Astrocyte (in vitro differentiated cells and primary cell): ENCODE measurements at regions not wholly inside any gene's neighbourhood (a gene's known extent, or its start where the extent isn't known, plus 50 kb on each side); places are given as distances from the start of the nearest gene placed in this dataset.

ENCODE experiments used
- DNase-seq: peaks from one replicate; pipeline ENCODE4 v3.0.0-alpha.2; 2010; ENCODE audit warnings: low read depth
- FAIRE-seq: peaks from 2 replicates; lab custom pipeline; 2011; peaks lifted over from hg19 to GRCh38; lab: Jason Lieb, UNC
- H2AFZ ChIP-seq: 2 replicates; pipeline ENCODE4 v1.6.0; 2012; ENCODE audit warnings: low read depth, low read length, inconsistent platforms
- H3K27ac ChIP-seq: 2 replicates; pipeline ENCODE4 v1.5.1; 2011; ENCODE audit warnings: low read depth, low read length, inconsistent platforms
- H3K27me3 ChIP-seq: 2 replicates; pipeline ENCODE4 v1.6.0; 2011; ENCODE audit warnings: low read length, inconsistent platforms; ENCODE audit not compliant: insufficient read depth
- H3K36me3 ChIP-seq: 2 replicates; pipeline ENCODE4 v1.5.1; 2011; ENCODE audit warnings: low read length, inconsistent platforms; ENCODE audit not compliant: insufficient read depth
- H3K4me1 ChIP-seq: 2 replicates; pipeline ENCODE4 v1.5.1; 2011; ENCODE audit warnings: low read length, inconsistent platforms; ENCODE audit not compliant: insufficient read depth
- H3K4me2 ChIP-seq: 2 replicates; pipeline ENCODE4 v1.6.0; 2012; ENCODE audit warnings: low read length, inconsistent platforms
- H3K4me3 ChIP-seq: 2 replicates; pipeline ENCODE4 v1.5.1; 2011; ENCODE audit warnings: low read depth, mild to moderate bottlenecking, low read length, inconsistent platforms; ENCODE audit not compliant: insufficient read depth
- H3K79me2 ChIP-seq: 2 replicates; pipeline ENCODE4 v1.6.0; 2012; ENCODE audit warnings: mild to moderate bottlenecking, low read length, inconsistent platforms; ENCODE audit not compliant: insufficient read depth
- H3K9ac ChIP-seq: 2 replicates; pipeline ENCODE4 v1.6.0; 2012; ENCODE audit warnings: mild to moderate bottlenecking, low read length, inconsistent platforms
- H3K9me3 ChIP-seq: 2 replicates; pipeline ENCODE4 v1.5.1; 2012; ENCODE audit warnings: low read depth, mild to moderate bottlenecking, low read length, inconsistent platforms; ENCODE audit not compliant: insufficient read depth
- H4K20me1 ChIP-seq: 2 replicates; pipeline ENCODE4 v1.6.0; 2012; ENCODE audit warnings: low read length, inconsistent platforms; ENCODE audit not compliant: insufficient read depth
- H3K27ac Mint-ChIP-seq: one replicate; pipeline ENCODE4 v1.8.0; 2021; ENCODE audit warnings: mild to moderate bottlenecking, mixed read lengths; ENCODE audit not compliant: unreplicated experiment
- H3K27me3 Mint-ChIP-seq: one replicate; pipeline ENCODE4 v1.8.0; 2021; ENCODE audit warnings: low read depth, mixed read lengths; ENCODE audit not compliant: unreplicated experiment
- H3K36me3 Mint-ChIP-seq: one replicate; pipeline ENCODE4 v1.8.0; 2021; ENCODE audit warnings: low read depth, mixed read lengths; ENCODE audit not compliant: unreplicated experiment
- H3K4me1 Mint-ChIP-seq: one replicate; pipeline ENCODE4 v1.8.0; 2021; ENCODE audit warnings: low read depth, mixed read lengths; ENCODE audit not compliant: unreplicated experiment
- H3K4me3 Mint-ChIP-seq: one replicate; pipeline ENCODE4 v1.8.0; 2021; ENCODE audit warnings: mild to moderate bottlenecking, moderate library complexity, mixed read lengths; ENCODE audit not compliant: unreplicated experiment
- H3K9me3 Mint-ChIP-seq: one replicate; pipeline ENCODE4 v1.8.0; 2021; ENCODE audit warnings: mild to moderate bottlenecking, mixed read lengths; ENCODE audit not compliant: unreplicated experiment
- EZH2 ChIP-seq: IDR thresholded peaks from 2 replicates; pipeline ENCODE4 v1.6.1; 2012; ENCODE audit warnings: mild to moderate bottlenecking, low read length, inconsistent platforms; ENCODE audit not compliant: insufficient read depth
- TF ChIP-seq, protein P1 (sequence below): IDR thresholded peaks from 2 replicates; pipeline ENCODE4 v1.5.1; 2011; ENCODE audit warnings: low read depth, mild to moderate bottlenecking, inconsistent platforms, low read length, moderate library complexity; ENCODE audit not compliant: insufficient read depth

DNA sequence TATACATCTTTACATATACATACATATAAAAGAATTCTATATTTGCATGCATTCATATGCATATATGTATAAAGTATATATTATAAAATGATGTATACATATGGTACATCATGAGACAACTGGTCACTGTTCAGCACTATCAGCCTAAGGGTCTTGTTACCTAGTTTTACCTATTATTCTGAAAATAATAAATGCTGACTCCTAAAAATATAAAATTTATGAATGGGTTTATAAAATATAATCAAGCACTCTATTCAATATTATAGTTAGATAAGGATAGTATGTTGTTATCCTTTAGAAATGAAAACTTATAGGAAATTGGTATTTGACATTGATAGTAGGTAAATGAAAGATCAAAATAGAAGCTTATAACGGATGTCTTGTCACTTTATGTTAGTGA lies 324.2 kb downstream of the GBA3 start:
- H3K27me3 Mint-ChIP-seq = no peaks in the 10 kb centered on the region
- Histone ChIP-seq H3K9ac (no peak overlapping the region), H3K27ac (no peak overlapping the region), H3K36me3 (no peaks in the 10 kb centered on the region), H3K79me2 (no peaks in the 10 kb centered on the region), H3K27me3 (no peaks in the 10 kb centered on the region), H2AFZ (no peak overlapping the region), H3K4me1 (no peaks in the 10 kb centered on the region), H3K9me3 (no peaks in the 10 kb centered on the region), H3K4me2 (no peak overlapping the region), H3K4me3 (no peak overlapping the region), H4K20me1 (no peaks in the 10 kb centered on the region)
- no peaks in the 10 kb centered on the region for H3K9me3 Mint-ChIP-seq
- TF ChIP-seq EZH2 = no peak
- TF ChIP-seq, protein P1, sequence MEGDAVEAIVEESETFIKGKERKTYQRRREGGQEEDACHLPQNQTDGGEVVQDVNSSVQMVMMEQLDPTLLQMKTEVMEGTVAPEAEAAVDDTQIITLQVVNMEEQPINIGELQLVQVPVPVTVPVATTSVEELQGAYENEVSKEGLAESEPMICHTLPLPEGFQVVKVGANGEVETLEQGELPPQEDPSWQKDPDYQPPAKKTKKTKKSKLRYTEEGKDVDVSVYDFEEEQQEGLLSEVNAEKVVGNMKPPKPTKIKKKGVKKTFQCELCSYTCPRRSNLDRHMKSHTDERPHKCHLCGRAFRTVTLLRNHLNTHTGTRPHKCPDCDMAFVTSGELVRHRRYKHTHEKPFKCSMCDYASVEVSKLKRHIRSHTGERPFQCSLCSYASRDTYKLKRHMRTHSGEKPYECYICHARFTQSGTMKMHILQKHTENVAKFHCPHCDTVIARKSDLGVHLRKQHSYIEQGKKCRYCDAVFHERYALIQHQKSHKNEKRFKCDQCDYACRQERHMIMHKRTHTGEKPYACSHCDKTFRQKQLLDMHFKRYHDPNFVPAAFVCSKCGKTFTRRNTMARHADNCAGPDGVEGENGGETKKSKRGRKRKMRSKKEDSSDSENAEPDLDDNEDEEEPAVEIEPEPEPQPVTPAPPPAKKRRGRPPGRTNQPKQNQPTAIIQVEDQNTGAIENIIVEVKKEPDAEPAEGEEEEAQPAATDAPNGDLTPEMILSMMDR = no peak
- peaks cover 19% of the 10 kb centered on the region for H3K4me1 Mint-ChIP-seq
- H3K36me3 Mint-ChIP-seq = no peaks in the 10 kb centered on the region
- FAIRE-seq (no peak), DNase-seq (no peak)
- no peak overlapping the region for H3K27ac Mint-ChIP-seq
- H3K4me3 Mint-ChIP-seq = no peak overlapping the region

DNA sequence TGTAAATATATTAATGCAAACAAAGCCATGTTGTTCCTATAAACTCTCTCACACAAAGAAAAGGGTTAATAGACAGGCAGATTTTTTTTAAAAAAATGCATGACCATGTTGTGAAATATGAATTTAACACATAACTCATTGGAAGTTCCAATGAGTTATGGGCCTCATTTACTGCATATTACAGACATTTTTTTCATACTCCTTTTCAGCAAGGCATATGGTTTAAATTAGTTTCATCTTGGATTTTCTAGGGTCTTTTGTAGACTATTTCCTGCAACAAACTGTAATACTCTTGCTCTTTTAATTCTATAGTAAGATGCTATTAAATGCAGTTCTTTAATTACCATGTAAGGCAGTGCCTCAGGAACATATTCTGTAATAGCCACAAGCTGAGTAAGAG lies 323.1 kb downstream of the GBA3 start:
- TF ChIP-seq, protein P1 = no peak
- no peak for TF ChIP-seq EZH2
- no peak overlapping the region for H3K27ac ChIP-seq
- no peak for FAIRE-seq

DNA sequence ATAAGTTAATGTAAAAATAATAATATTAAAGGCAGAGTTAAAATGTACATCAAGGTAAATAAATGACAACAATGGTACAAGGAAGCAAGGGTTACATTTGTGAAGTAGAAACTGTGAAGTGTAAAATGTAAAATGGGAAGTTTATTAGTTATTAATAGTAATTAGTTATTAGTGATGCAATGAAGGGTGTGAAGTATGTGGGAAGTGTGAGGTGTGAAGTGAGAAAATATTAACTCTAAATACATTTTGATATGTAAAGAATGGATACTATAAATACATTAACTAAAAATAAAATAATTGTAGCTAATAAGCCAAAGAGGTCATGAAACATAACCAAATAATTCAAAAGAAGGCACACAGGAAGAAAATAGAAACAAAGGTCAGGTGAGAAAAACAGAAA lies 316.4 kb downstream of the GBA3 start:
- Mint-ChIP-seq H3K9me3 (peaks cover 1% of the 10 kb centered on the region), H3K27me3 (no peaks in the 10 kb centered on the region), H3K27ac (no peak overlapping the region), H3K4me3 (no peak overlapping the region), H3K4me1 (peaks cover 14% of the 10 kb centered on the region), H3K36me3 (no peaks in the 10 kb centered on the region)
- Histone ChIP-seq H3K27me3 (no peaks in the 10 kb centered on the region), H3K27ac (no peak overlapping the region), H3K36me3 (no peaks in the 10 kb centered on the region), H3K79me2 (no peaks in the 10 kb centered on the region), H3K4me3 (no peak overlapping the region), H2AFZ (no peak overlapping the region), H3K9ac (no peak overlapping the region), H3K4me2 (no peak overlapping the region), H3K9me3 (no peaks in the 10 kb centered on the region), H4K20me1 (no peaks in the 10 kb centered on the region), H3K4me1 (peaks cover 17% of the 10 kb centered on the region)
- FAIRE-seq (no peak), DNase-seq (no peak)
- TF ChIP-seq EZH2 = no peak
- TF ChIP-seq, protein P1 = no peak

More for the DNA sequence above, 323.1 kb downstream of the GBA3 start:
- no peaks in the 10 kb centered on the region for H3K4me1 ChIP-seq
- Mint-ChIP-seq H3K27me3 (no peaks in the 10 kb centered on the region), H3K27ac (no peak overlapping the region), H3K36me3 (no peaks in the 10 kb centered on the region), H3K4me3 (no peak overlapping the region), H3K9me3 (no peaks in the 10 kb centered on the region), H3K4me1 (peaks cover 8% of the 10 kb centered on the region)
- no peak overlapping the region for H3K4me2 ChIP-seq
- no peak overlapping the region for H3K4me3 ChIP-seq
- no peak overlapping the region for H2AFZ ChIP-seq
- no peaks in the 10 kb centered on the region for H3K36me3 ChIP-seq
- no peak for DNase-seq
- no peaks in the 10 kb centered on the region for H3K27me3 ChIP-seq
- no peaks in the 10 kb centered on the region for H4K20me1 ChIP-seq
- no peaks in the 10 kb centered on the region for H3K9me3 ChIP-seq
- H3K9ac ChIP-seq = no peak overlapping the region
- no peaks in the 10 kb centered on the region for H3K79me2 ChIP-seq
